NCI-H345 treated with DMSO at 0.1 percent for 48 hours (cell line): ENCODE measurements at regions not wholly inside any gene's neighbourhood (a gene's known extent, or its start where the extent isn't known, plus 50 kb on each side); places are given as distances from the start of the nearest gene placed in this dataset.

Experiments
- DNase-seq: peaks from one replicate; lab custom pipeline; 2025; ENCODE audit not compliant: unreplicated experiment; lab: John Stamatoyannopoulos, UW

- no peak for DNase-seq
These were observed 51.8 kb upstream of the RIPOR2 start for GRCh38 chr6:24987446-24988115.

DNA sequence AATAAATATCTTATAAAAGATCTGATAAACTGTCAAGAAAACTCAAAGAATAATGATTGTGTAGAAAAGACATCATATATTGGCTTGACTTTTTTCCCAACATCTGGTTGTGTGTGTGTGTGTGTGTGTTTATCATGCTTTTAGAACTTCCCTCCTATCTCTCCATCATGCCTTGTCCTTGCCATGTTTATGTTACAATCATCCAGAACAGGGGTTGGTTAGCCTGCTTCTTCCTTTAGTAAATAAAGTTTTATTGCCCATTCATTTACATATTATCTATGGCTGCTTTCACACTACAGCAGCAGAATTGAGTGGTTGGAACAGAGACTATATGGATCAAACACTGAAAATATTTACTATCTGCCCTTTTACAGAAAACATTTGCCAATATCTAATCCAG is 52.8 kb upstream of the RIPOR2 start:
- DNase-seq = no peak

DNA sequence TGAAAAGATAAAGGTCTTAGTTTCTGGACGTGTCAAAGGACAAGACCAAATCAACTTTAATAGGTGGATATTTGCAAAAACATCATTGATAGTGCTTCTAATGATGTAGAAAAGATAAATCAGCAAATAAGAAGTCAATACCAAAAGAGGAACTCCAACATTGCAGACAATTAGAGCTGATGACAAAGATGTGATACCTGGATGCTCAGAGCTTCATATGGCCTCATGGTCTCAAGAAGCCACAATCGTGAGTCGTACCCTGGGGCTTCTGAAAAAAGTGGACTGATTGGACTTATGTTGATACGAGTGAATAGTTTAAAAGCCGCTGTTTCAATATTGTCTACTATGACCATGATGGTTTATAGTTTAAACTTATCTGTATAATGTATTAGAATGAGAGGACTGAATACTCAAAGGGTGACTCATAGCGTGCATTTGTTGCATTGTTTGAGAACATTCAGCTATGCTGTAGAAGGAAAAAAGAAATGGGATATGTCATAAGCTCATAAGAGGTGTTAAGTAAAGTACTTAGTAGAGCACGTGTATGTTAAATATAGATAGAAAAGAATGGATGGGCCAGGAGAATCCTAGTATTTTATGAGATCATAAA is 54.6 kb upstream of the RIPOR2 start:
- DNase-seq = no peak

- no peak for DNase-seq
These were observed 55.4 kb upstream of the RIPOR2 start for GRCh38 chr6:24990944-24991809.

DNA sequence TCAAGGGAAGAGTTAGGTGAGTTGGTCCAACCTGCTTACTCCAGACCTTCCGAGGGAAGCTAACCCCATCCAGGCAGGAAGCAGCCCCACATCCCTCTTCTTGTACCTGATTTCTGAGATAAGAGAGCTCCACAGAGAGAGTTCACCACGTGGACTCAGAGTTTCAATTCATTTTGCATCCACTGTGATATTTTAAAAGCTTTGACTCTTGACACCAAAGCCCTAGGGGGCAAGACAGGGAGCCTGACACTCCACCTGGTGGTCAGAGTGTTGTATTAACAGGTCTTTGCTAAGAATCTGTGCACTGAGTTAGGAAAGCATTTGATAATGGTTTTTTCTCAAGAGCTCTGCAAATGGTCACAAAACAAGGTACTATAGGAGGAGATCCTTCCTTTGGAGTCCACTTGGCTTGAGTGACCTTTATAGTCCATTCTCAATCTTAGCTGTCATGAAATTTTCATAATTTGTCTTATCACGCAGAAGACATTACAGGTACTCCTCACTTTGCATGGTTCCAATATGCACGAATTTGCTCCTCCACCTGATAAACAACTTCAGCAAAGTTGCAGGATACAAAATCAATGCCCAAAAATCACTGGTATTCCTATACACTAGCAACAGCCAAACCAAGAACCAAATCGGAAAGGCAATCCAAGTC is 56.2 kb upstream of the RIPOR2 start:
- DNase-seq = peak; percentile 23

DNA sequence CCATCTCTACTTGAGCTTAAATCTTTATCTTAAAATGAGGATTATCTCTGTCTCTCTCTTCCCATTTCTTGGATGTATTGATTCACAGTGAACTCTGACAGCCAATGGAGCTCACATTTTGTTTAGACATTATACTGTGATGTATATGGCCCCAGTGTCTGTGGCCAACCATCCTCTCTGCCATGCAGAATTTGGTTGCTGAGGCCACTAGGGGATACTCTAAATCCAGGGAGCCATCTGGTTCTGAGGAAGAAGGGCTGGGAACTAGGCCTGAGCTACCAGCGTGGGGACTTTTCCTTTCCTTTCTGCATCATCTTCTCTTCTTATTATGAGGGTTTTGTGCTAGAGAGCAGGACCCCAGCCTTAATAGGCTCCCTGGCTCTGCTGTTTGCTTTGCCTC is 59.1 kb upstream of the RIPOR2 start:
- DNase-seq = no peak

DNA sequence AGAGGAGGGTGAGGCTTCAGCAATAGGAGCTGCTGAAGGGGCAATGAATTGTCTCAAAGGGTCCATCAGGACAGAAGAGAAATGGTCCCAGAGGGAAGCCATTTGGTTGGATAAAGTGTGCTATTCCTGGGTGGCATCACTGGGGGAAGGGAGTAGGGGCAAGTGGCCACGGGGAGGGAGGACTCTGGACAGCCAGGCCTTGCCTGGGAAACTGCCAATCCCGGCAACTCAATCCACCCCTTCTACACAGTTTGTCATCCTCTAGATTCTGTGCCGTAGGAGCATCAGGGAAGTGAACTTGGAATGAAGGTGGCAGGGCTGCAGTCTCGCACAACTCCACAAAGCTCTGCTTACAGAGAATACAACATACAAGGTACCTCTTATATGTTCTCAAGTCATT is 59.5 kb upstream of the RIPOR2 start:
- no peak for DNase-seq

- DNase-seq = no peak
These were observed 60.6 kb upstream of the RIPOR2 start for GRCh38 chr6:24996269-24996836.

DNA sequence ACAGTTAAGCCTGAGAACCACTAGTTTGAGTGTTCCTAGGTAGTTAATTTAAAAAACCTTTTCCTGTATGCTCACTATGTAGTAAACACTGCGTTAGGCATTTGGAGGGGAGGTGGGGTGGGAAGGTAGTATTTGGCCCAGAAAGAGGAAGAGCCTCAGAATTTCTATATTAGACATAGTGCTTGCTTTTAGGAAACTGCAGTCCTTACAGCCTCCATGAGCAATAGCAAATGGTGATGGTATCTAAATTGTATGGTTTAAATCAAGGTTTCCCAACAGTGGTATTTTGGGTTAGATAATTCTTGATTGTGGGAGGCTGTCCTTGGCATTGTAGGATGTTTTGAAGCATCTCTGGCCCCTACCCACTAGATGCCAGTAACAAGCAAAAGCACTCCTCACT is 61.5 kb upstream of the RIPOR2 start:
- no peak for DNase-seq

GRCh38 chr6:24997905-24998304 is 62.1 kb upstream of the RIPOR2 start:
- DNase-seq = no peak

DNA sequence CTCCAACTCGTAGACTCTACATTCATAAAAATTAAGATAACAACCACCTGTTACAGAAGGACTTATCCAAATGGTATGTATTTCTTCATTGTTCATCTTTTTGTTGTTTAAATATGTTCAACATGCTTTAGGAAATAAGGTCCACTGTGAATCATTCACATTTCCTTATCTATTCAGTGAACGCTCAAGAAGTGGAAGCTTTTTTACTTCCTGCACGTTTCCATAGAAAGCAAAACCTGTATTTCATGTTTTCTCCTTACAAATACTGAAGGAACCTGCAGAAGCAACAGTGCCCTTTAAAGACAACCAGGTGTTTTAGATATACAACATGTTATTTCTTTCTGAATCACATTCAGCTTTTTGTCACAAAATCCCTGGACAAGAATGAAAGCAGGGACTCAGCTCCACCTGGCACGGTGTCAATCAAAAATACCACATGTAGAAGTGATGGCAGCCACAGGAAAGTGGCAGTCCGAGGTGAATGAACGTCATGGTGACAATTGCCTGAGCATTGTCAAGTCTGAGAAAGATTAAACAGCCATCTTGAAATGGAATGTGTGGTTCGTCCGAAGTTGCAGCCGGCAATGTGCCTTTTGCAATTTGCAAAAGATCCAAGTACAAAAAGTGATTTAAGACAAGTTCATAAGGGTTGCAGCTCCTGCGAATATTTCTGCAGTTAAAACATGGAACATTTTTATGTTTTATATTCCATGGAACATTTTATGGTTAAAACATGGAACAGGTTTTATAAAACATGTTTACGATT is 66.7 kb upstream of the RIPOR2 start:
- DNase-seq = no peak

GRCh38 chr6:25004357-25004756 is 68.6 kb upstream of the RIPOR2 start:
- DNase-seq = no peak

GRCh38 chr6:25005010-25005409 is 69.2 kb upstream of the RIPOR2 start:
- DNase-seq = no peak

GRCh38 chr6:25006075-25006474 is 70.3 kb upstream of the RIPOR2 start:
- DNase-seq = no peak

GRCh38 chr6:25006565-25007001 is 70.8 kb upstream of the RIPOR2 start:
- peak; percentile 50 for DNase-seq

DNA sequence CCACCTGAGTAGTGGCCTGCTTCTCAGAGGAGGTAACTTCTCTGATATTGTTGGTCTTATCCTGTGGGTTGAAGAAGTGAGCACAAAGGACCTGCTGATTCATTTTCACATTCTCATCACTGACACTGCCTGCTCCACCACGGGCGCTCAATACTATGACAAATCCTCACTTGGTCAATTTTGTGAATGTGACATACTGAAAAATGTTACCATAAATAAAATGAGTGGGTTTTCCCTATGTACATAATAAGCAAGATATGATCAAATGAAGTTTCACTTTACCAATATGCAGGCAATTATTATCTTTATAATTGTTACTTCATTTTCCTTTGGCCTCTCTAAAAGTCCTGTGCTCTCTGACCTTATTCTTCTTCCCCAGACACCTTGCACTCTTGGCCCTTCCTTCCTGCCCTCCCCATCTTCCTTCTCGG is 71.5 kb upstream of the RIPOR2 start:
- no peak for DNase-seq

DNA sequence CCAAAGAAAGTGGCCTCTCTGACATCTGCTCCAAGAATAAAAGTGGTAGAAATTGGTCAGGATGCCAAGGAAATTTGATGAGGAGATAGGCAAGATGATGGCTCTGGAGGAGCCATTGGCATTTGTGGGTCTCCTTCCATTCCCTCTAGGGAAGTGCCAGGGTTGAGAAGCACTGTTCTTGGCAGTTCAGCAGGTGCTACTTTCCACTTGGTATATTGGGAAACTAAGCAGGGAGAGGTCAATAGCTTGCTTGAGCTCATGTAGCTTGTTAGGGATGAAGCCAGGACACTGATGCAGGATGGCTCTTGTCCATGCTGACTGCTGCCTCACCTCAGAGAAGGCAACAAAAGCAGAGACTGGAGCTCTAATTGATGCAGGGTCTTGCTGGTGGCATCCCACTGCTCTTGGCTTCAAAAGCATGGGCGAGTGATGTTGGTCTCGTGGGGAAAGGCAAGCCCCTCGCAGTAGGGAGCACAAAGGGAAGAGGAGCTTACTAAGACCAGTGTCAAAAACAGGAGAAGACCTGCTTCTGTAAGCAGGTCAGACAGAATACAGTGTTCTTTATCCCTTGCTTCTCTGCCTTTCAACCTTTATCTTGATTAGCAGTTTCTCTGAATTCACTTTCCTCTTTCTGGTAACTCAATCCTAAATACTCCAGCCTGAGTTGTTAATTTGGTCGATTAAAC is 73.1 kb upstream of the RIPOR2 start:
- no peak for DNase-seq

DNA sequence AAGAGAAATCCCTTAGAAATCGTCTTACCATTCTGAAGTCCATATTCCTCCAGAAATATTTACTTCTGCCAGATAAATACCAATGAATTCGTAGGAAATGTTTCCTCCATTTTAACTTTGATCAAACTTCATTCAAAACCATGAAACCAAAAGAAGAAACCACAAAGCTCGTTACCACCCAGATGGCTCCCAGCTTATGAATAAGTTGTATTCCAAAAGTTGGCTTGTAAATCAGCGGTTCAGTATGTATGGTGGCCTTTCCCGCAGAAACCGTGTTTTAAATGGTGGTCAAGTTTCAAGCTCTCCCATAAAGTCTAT is 73.6 kb upstream of the RIPOR2 start:
- no peak for DNase-seq

- no peak for DNase-seq
These were observed 74.4 kb upstream of the RIPOR2 start for GRCh38 chr6:25010176-25010575.
